ENCODE measurements at regions not wholly inside any gene's neighbourhood (a gene's known extent, or its start where the extent isn't known, plus 50 kb on each side); places are given as distances from the start of the nearest gene placed in this dataset.

DNA sequence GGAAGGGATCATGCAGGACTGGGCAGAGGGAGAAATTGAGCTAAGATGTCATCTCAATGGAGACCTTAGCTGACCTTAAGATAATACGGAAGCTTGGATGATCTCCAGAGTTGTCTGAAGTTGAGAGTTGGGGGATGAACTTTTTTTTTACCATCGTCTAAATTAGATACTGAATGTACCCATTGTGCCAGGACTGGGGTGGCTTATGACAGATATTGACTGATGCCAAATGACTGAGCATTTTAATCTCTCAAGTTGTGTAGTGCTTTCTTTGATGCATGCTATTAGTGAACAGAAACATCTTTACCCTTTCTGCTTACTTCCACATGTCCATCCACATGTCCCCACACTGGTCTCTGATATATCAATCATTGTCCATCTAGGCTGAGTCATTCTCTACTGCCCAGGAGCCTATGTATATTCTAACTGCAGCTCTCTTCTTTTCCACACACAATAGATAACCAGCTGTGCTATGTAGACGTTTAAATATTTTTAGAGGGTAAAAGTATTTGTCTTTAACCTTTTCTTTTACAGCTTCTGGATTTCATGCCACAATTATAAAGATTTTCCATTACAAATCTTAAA, 60.2 kb upstream of the ZKSCAN2 start:
- Histone ChIP-seq H3K79me2 (replicated peaks; ENCODE audit: insufficient read depth) (no peaks in the 10 kb centered on the region), H3K9me2 (ENCODE audit: insufficient read depth) (no peaks in the 10 kb centered on the region), H3K36me3 (ENCODE audit: insufficient read depth) (no peaks in the 10 kb centered on the region), H3K27ac (ENCODE audit: low read depth) (no peak overlapping the region), H2AFZ (no peak overlapping the region), H3K4me2 (no peak overlapping the region), H4K20me1 (replicated peaks; ENCODE audit: insufficient read depth) (no peaks in the 10 kb centered on the region), H3K27me3 (ENCODE audit: insufficient read depth) (no peaks in the 10 kb centered on the region), H3K4me1 (ENCODE audit: insufficient read depth) (no peaks in the 10 kb centered on the region), H3F3A (replicated peaks; ENCODE audit: low read depth) (no peaks in the 10 kb centered on the region), H3K4me3 (no peak overlapping the region)
- Mint-ChIP-seq H3K9me3 (peaks cover 76% of the 10 kb centered on the region), H3K27me3 (ENCODE audit: insufficient read depth, low read depth, poor library complexity) (no peaks in the 10 kb centered on the region), H3K27ac (no peak overlapping the region), H3K4me1 (peaks cover 6% of the 10 kb centered on the region; the same call in 1 of the 3 replicates), H3K36me3 (ENCODE audit: low read depth) (peaks cover 11% of the 10 kb centered on the region; the same call in 2 of the 3 replicates), H3K4me3 (no peak overlapping the region)
- peak; percentile 47; the same call in 2 of the 3 replicates for ATAC-seq
- peak; percentile 6 for DNase-seq (ENCODE audit: low spot score)
- TF ChIP-seq, protein P1, sequence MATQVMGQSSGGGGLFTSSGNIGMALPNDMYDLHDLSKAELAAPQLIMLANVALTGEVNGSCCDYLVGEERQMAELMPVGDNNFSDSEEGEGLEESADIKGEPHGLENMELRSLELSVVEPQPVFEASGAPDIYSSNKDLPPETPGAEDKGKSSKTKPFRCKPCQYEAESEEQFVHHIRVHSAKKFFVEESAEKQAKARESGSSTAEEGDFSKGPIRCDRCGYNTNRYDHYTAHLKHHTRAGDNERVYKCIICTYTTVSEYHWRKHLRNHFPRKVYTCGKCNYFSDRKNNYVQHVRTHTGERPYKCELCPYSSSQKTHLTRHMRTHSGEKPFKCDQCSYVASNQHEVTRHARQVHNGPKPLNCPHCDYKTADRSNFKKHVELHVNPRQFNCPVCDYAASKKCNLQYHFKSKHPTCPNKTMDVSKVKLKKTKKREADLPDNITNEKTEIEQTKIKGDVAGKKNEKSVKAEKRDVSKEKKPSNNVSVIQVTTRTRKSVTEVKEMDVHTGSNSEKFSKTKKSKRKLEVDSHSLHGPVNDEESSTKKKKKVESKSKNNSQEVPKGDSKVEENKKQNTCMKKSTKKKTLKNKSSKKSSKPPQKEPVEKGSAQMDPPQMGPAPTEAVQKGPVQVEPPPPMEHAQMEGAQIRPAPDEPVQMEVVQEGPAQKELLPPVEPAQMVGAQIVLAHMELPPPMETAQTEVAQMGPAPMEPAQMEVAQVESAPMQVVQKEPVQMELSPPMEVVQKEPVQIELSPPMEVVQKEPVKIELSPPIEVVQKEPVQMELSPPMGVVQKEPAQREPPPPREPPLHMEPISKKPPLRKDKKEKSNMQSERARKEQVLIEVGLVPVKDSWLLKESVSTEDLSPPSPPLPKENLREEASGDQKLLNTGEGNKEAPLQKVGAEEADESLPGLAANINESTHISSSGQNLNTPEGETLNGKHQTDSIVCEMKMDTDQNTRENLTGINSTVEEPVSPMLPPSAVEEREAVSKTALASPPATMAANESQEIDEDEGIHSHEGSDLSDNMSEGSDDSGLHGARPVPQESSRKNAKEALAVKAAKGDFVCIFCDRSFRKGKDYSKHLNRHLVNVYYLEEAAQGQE (IDR thresholded peaks at IDR 0.05; ENCODE audit: unreplicated experiment) = no peak
- no peak for TF ChIP-seq POLR2AphosphoS5 (IDR thresholded peaks at IDR 0.05; ENCODE audit: low read depth)
- no peak for TF ChIP-seq JUNB (IDR thresholded peaks at IDR 0.05; ENCODE audit: unreplicated experiment)
- TF ChIP-seq EZH2 (IDR thresholded peaks at IDR 0.05; ENCODE audit: low read depth, unreplicated experiment) = no peak
- no peak for TF ChIP-seq NANOG (IDR thresholded peaks at IDR 0.05; ENCODE audit: borderline replicate concordance)
- TF ChIP-seq, protein P2, sequence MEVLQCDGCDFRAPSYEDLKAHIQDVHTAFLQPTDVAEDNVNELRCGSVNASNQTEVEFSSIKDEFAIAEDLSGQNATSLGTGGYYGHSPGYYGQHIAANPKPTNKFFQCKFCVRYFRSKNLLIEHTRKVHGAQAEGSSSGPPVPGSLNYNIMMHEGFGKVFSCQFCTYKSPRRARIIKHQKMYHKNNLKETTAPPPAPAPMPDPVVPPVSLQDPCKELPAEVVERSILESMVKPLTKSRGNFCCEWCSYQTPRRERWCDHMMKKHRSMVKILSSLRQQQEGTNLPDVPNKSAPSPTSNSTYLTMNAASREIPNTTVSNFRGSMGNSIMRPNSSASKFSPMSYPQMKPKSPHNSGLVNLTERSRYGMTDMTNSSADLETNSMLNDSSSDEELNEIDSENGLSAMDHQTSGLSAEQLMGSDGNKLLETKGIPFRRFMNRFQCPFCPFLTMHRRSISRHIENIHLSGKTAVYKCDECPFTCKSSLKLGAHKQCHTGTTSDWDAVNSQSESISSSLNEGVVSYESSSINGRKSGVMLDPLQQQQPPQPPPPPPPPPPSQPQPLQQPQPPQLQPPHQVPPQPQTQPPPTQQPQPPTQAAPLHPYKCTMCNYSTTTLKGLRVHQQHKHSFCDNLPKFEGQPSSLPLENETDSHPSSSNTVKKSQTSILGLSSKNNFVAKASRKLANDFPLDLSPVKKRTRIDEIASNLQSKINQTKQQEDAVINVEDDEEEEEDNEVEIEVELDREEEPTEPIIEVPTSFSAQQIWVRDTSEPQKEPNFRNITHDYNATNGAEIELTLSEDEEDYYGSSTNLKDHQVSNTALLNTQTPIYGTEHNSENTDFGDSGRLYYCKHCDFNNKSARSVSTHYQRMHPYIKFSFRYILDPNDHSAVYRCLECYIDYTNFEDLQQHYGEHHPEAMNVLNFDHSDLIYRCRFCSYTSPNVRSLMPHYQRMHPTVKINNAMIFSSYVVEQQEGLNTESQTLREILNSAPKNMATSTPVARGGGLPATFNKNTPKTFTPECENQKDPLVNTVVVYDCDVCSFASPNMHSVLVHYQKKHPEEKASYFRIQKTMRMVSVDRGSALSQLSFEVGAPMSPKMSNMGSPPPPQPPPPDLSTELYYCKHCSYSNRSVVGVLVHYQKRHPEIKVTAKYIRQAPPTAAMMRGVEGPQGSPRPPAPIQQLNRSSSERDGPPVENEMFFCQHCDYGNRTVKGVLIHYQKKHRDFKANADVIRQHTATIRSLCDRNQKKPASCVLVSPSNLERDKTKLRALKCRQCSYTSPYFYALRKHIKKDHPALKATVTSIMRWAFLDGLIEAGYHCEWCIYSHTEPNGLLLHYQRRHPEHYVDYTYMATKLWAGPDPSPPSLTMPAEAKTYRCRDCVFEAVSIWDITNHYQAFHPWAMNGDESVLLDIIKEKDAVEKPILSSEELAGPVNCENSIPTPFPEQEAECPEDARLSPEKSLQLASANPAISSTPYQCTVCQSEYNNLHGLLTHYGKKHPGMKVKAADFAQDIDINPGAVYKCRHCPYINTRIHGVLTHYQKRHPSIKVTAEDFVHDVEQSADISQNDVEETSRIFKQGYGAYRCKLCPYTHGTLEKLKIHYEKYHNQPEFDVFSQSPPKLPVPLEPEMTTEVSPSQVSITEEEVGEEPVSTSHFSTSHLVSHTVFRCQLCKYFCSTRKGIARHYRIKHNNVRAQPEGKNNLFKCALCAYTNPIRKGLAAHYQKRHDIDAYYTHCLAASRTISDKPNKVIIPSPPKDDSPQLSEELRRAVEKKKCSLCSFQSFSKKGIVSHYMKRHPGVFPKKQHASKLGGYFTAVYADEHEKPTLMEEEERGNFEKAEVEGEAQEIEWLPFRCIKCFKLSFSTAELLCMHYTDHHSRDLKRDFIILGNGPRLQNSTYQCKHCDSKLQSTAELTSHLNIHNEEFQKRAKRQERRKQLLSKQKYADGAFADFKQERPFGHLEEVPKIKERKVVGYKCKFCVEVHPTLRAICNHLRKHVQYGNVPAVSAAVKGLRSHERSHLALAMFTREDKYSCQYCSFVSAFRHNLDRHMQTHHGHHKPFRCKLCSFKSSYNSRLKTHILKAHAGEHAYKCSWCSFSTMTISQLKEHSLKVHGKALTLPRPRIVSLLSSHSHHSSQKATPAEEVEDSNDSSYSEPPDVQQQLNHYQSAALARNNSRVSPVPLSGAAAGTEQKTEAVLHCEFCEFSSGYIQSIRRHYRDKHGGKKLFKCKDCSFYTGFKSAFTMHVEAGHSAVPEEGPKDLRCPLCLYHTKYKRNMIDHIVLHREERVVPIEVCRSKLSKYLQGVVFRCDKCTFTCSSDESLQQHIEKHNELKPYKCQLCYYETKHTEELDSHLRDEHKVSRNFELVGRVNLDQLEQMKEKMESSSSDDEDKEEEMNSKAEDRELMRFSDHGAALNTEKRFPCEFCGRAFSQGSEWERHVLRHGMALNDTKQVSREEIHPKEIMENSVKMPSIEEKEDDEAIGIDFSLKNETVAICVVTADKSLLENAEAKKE (CRISPR knock-in tag; IDR thresholded peaks at IDR 0.05) = no peak
- TF ChIP-seq EZH2phosphoT487 (IDR thresholded peaks at IDR 0.05; ENCODE audit: unreplicated experiment) = no peak
- TF ChIP-seq STAT1 (IDR thresholded peaks at IDR 0.05; ENCODE audit: unreplicated experiment) = no peak
- TF ChIP-seq, protein P3, sequence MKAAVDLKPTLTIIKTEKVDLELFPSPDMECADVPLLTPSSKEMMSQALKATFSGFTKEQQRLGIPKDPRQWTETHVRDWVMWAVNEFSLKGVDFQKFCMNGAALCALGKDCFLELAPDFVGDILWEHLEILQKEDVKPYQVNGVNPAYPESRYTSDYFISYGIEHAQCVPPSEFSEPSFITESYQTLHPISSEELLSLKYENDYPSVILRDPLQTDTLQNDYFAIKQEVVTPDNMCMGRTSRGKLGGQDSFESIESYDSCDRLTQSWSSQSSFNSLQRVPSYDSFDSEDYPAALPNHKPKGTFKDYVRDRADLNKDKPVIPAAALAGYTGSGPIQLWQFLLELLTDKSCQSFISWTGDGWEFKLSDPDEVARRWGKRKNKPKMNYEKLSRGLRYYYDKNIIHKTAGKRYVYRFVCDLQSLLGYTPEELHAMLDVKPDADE (IDR thresholded peaks at IDR 0.05) = no peak
- TF ChIP-seq ZNF114 (CRISPR knock-in tag; IDR thresholded peaks at IDR 0.05) = no peak
- TF ChIP-seq CREB1 (CRISPR knock-in tag; IDR thresholded peaks at IDR 0.05; ENCODE audit: low read depth) = no peak
- TF ChIP-seq, protein P4, sequence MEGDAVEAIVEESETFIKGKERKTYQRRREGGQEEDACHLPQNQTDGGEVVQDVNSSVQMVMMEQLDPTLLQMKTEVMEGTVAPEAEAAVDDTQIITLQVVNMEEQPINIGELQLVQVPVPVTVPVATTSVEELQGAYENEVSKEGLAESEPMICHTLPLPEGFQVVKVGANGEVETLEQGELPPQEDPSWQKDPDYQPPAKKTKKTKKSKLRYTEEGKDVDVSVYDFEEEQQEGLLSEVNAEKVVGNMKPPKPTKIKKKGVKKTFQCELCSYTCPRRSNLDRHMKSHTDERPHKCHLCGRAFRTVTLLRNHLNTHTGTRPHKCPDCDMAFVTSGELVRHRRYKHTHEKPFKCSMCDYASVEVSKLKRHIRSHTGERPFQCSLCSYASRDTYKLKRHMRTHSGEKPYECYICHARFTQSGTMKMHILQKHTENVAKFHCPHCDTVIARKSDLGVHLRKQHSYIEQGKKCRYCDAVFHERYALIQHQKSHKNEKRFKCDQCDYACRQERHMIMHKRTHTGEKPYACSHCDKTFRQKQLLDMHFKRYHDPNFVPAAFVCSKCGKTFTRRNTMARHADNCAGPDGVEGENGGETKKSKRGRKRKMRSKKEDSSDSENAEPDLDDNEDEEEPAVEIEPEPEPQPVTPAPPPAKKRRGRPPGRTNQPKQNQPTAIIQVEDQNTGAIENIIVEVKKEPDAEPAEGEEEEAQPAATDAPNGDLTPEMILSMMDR (conservative IDR thresholded peaks at IDR 0.05; ENCODE audit: low read depth in 2 of 2) = no peak
- TF ChIP-seq ZNF331 (CRISPR knock-in tag; IDR thresholded peaks at IDR 0.05; ENCODE audit: low read depth) = no peak

Data from GM23338 (cell line).